HG03575 (cell line): ENCODE measurements at regions not wholly inside any gene's neighbourhood (a gene's known extent, or its start where the extent isn't known, plus 50 kb on each side); places are given as distances from the start of the nearest gene placed in this dataset.
A peak's percentile ranks its signal among the peaks of the same experiment; 100 is the strongest.
"Not testable (repeated sequence)": the region's sequence is repeated elsewhere in the genome, so short reads cannot be mapped to it uniquely, and the experiment has no call there.

ENCODE experiments used
- ATAC-seq: cut with Tn5 transposase; IDR thresholded peaks from one replicate; pipeline ENCODE4 v1.9.1; 2021; ENCODE audit not compliant: unreplicated experiment, insufficient number of reproducible peaks, low FRiP score; ENCODE audit errors: extremely low read depth

DNA sequence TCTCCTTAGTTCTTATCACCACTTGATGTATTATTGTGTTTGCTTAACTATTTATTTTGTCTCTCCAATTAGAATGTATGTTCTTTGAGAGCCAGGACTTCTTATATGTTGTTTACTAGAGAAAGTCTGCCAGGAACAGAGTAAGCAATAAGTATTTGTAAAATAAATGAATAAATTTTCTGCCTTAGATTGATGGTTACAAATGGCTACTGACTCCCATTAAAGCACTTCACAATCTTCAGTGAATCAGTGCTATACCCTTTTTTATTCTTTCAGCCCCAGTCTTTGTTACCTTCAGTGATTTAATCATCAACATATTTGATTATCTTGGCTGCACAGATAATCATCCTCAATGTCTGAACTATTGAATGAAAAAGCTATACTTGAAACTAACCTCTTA, 197.1 kb upstream of the TMEM196 start:
- ATAC-seq: no peak

DNA sequence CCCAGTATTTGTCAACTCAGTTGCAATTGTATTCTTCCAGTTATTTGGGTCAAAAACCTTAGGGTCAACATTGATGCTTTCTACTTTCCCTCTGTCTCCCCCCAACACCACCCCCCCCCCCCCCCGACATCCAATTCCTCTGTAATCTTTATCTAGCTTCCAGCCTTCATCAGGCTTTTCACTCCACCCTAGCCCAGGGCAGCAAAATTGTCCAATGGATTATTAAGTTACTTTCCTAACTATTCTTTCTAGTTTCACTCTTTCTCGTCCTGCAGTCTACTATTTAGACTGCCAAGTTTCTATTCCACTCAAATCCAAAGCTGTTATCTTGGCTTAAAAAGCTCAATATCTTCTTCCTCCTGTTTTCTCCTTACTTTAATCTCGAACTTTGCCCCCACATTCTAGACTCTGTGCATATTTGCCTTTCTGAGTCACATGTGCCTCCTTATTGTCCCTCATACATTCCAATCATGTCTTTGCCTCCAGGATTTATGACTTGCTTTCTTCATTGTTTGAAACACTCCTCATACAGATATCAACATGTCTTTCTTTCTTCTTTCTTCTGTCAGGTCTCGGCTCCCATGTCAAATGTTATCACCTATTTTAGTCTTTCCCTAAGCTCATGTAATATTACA, 196.6 kb upstream of the TMEM196 start:
- no peak for ATAC-seq

DNA sequence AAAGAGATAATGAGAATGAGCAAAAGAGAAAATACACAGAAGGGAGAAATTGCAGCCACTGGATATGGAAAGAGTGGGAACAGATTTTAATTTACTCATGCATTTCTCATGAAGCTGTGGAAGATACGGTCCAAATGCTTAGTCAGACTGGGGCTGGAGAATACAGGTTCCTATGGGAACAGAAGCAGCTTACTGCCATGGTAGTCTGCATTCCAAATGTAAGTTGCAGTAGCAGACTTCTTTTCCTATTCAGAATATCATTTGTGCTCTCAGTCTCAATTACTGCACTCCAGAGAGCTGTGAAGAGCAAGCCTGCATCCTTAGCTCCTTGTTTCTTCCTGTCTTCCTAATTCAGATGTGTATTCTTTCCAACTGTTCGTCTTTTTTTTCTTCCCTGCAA, 190.8 kb upstream of the TMEM196 start:
- ATAC-seq: no peak

DNA sequence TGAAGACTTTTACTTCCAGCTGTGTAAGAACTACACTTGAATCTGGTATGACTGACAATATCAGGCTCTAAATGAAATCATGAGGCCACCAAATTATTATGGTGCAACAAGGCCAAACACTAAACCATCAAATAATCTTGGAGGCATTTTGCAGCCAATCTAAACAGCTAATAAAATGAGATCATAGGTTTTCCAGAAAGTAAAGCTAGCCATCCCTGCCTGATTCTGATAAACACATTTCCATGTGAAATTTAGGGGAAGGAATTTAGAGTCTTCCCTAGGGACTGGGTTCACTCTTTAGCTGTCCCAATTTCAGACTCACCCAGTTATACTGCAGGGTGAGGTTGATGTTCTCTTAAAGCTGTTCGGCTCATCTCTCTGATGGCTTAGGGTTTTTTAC, 190.3 kb upstream of the TMEM196 start:
- no peak for ATAC-seq

DNA sequence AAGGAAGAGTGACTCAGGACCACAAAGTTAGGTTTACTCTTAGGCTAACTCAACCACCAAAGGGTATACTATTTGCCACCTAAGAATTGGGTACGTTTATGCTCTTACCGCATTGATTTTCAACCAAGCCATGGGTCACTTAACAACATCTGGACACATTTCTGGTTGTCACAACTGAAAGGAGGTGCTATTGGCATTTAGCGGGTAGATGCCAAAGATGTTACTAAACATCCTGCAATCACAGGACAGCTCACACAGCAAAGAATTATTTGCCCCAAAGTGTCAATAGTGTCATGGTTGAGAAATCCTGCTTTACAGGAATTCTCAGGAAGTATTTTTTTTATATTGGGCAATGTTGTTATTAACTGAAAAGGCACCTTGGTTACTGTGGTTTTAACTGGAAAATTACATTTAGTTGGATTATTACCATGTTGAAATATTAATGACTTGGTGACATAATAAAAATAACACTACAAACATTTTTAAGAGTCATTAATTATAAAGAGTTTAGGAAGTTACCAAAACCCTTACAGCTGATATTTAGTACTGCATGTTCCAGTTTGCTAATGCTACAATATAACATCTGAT, 185.0 kb upstream of the TMEM196 start:
- no peak for ATAC-seq

DNA sequence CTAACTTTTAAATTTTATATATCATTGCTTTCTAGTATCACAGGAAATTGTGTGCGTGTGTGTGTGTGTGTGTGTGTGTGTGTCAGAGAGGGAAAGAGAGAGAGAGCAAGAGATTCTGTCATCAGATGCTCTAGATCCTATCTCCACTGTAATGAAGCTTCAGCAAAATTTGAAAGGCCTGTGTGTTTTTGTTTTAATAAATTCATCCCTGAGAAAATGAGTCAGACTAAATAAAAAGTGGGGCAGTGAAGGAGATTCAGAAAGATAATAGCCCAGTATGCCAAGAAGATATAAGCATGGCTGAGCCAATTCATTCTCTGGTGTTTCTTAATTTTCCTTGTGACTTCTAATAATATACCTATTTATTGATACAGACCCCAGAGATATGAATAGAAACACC, 184.2 kb upstream of the TMEM196 start:
- no peak for ATAC-seq

DNA sequence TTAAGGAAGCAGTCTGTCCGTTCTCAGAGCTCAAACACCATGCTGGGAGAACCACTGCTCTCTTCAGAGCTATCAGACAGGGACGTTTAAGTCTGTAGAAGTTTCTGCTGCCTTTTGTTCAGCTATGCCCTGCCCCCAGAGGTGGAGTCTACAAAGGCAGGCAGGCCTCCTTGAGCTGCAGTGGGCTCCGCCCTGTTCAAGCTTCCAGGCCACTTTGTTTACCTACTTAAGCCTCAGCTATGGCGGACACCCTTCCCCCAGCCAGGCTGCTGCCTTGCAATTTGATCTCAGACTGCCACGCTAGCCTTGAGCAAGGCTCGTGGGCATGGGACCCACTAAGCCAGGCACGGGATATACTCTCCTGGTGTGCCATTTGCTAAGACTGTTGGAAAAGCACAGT, 180.7 kb upstream of the TMEM196 start:
- ATAC-seq: not testable (repeated sequence)

DNA sequence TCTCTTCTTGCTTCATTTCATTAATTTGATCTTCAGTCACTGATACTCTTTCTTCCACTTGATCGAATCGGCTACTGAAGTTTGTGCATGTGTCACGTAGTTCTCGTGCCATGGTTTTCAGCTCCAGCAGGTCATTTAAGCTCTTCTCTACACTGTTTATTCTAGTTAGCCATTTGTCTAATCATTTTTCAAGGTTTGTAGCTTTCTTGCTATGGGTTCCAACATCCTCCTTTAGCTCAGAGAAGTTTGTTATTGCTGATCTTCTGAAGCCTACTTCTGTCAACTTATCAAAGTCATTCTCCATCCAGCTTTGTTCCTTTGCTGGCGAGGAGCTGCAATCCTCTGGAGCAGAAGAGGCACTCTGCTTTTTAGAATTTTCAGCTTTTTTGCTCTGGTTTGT, 180.0 kb upstream of the TMEM196 start:
- not testable (repeated sequence) for ATAC-seq

DNA sequence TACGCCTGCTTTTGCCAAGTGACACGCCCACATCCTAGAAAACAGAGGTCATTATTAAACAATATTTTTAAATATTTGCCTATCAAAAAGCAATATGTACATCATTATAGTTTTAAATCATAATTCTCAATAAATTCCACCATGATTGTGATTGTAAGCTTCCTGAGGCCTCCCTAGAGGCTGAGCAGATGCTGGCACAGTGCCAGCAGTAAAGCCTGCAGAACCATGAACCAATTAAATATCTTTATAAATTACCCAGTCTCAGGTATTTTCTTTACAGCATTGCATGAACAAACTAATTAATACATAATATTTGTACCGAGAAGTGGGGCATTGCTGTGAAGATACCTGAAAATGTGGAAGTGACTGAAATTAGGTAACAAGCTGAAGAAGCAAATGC, 174.7 kb upstream of the TMEM196 start:
- ATAC-seq: no peak

DNA sequence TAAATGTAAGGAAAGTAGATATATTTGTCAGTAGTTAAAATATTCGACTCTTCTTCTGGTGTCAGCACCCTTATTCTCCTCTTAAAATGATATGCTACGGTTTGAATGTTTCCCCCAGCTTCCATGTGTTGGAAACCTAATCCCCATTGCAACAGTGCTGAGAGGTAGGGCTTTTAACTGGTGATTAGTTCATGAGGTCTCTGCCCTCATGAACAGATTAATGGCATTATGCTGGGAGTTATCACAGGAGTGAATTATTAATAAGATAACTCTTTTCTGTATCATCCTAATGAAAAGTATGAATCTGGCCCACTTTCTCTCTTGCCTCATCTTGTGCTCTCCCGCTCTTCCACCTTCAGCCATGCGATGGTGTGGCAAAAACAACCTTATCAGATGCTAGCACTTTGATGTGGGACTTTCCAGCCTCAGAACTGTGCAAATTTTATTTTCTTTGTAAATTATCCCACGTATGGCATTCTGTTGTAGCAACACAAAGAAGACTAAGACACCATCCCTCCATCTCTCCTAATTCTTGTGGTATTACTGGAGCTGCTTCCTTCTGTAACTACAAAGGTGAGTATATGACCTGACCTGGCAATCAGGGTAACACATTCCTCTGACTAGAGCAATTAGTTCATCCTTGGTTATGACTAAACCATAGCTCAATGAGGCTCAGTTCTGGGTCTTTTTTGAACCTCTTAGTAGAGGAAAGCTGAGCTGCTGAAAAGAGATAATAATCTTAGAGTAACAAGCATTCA, 171.1 kb upstream of the TMEM196 start:
- no peak for ATAC-seq

DNA sequence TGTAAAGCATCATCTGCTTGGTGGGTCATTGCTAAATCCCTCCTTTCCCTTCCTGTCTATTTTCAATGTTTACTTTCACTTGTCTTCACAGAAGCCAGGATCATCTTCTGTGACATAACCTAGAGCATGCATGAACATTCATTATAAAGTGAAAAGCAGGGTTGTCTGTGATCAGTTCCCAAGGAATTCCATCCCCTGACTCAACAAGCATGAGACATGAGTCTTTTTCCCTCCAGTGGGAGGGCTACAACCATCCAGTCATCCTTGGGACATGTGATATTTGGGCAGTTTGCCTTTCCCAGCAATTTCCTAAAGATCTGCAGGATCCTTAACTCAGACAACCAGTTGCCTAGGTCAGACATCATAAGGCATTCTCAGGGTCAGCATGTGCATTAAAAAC, 166.3 kb upstream of the TMEM196 start:
- no peak for ATAC-seq

DNA sequence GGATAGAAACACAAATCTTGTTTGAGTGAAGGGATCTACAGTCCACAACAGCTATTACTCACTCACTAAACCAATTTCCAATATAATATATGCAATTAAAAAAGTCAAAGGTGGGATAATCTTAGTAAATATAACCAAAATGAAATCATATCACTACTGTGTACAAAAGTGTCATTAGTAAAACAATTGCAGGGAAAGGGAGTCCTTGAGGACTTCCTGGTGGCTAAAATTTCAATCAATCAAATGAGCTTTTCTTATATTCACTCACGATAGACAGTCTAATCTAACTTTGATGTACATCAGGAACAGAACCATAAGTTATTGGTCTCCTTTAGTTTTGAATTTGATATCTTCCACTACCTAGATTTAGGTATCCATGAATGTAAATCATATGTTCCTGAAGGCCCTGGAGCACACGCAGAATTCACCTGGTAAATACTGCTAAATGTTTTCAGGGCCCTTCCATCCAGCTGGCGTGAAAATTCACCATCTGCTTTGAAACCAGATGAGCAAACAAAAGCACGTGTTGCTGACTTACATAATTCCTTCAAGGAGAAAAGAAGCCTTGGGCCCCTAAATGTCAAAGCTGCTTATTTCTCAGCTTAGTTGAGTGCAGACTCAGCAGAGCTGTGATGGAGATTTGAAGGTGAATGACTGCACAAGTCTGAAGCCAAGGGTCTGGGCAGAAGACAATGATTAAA, 159.3 kb upstream of the TMEM196 start:
- ATAC-seq: no peak

DNA sequence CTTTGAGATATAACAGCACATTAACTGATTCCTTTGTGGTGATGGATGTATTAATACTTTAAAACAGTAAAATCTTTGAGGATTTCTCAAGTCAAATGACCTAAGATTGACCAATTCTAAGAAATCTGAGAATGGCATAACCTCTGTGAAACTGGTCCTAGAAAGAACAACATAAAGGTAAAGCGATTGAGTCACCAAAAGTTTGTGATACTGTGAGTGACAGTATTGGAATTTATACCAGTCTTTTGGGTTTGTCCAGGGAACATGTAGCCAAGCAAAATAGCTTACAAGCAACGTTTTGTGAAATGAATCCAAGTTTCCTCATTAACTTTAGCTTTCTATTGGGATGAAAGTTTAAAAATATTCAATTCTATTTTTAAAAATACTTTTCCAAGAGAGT, 157.4 kb upstream of the TMEM196 start:
- no peak for ATAC-seq

DNA sequence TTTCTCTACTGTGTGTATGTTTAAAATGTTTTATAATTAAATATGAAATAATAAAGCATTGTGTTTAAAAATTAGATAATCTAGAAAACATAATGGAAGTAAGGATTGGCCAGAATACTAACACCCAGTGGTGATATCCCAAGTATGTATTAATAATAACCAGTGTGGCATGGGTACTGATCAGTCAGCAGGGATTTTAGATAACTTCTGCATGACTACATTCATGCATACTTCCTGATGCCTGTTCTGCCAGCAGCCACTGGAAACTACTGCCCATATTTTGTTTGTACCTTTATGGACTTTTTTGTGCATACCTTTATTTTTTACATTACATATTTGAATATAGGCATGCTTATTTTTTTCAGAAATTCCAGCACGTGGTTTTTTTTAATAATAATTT, 156.6 kb upstream of the TMEM196 start:
- no peak for ATAC-seq

DNA sequence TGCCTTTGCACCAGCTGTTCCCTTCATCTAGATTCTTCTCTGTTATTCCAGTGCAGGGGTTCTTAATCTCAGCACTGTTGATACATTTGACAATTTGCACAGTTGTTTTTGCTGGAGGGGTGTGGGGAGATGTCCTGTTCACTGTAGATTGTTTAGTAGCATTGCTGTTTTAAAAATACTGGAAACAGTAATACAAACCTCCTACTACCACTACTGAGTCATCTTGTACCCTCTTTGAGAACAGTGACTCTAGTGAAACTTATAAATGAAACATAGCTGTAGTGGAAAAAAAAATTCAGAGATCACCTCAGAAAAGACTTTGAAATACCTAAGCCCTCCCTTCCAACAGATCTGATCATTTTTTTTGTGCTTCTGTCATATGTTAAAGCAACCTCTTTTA, 154.8 kb upstream of the TMEM196 start:
- peak; percentile 78 for ATAC-seq

DNA sequence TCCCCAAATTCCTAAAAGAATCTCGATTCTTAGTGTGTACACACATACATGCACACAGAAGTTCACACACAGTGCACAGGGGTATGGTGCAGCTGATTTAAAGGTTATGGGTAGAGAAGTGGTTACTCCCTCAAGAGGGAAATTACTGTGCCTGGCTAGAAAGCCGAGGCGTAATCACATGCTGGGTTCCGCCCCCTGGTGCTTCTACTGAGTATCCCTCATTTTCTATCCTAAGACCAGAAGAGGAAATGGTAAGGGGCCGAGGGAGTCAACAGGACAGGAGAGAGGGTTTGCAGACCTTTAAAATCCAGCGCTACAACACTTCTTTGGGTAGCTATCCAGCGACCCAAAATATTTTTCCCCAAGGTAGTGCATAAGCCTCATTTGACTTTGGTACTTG, 147.3 kb upstream of the TMEM196 start:
- ATAC-seq: no peak

DNA sequence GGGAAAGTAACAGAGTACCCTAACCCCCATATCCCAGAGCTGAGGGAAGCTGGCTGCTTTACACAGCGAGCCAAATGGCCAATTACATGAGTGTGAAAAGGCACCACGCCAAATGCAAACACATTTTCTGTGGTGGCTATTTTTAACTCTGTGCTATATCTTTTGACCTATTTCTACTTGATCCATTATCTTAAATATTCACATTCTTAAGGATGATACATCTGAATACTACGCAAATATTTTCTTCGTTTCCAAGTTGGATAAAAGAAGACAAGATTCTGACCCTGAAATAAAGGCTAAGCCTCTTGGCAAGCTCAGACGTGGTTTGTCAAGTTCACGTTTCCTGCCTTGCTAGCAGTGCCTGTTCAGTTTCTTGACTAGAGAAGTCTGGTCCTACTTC, 146.7 kb upstream of the TMEM196 start:
- ATAC-seq: no peak

DNA sequence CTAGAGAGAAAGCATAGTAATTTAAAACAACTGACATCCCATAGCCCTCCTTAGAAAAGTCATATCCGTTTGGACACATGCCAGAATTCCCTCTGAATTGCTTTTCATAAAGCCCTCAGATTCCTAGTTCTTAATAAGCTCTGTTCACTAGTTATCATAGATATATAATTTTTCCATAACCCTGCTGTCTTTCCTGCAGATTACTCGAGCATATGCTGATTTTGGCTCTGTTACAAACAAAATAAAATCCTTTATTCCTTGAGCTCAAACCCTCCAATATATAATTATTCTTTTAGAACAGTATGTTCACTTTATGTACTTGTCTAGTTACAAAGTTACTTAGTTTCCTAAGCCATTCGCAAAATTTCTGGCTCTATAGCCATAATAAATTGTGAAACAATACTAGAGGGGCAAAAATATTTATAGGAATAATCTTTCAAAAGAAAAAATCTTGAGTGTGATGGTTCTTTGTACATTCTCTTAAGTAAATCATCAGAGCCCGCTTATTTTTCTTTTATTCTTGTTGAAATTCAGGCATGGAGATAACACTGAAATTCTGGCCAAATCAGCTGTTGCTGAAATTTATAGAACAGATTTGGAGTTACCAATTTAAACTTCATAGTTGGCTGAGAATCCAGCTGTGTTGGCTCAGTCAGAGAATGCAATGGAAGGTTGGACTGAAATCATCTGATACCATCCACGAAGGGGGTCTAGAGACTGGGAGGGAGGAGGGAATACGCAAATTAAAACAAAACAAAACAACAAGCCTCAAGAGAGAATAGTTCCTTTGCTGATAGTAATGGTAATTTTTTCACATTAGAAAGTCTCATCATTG, 146.1 kb upstream of the TMEM196 start:
- no peak for ATAC-seq

DNA sequence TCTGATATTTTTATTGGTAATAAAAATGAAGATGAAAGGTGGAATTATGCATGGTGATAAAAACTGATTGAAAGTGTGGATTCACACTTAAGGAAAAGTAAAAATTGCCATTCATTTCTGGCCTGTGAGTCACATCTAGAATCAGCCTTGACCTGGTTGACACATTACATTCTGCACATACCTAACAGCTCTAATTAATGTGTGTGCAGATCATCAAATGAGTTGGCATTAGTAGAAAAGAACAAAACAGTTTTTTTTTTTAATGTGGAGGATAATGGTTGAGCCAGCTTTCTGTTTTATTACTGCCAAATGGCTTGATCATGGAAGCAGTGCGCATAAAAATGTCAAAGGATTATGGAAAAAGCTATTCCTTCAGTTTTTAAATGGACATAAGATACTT, 142.6 kb upstream of the TMEM196 start:
- ATAC-seq: no peak
